GM21786 (cell line): ENCODE measurements at regions not wholly inside any gene's neighbourhood (a gene's known extent, or its start where the extent isn't known, plus 50 kb on each side); places are given as distances from the start of the nearest gene placed in this dataset.
"Not testable (repeated sequence)": the region's sequence is repeated elsewhere in the genome, so short reads cannot be mapped to it uniquely, and the experiment has no call there.

Experiments
- ATAC-seq: cut with Tn5 transposase; IDR thresholded peaks from one replicate; pipeline ENCODE4 v1.9.1; 2021; ENCODE audit not compliant: unreplicated experiment

GRCh38 chr4:72886602-72887001 lies 182.9 kb downstream of the COX18 start:
- no peak for ATAC-seq

DNA sequence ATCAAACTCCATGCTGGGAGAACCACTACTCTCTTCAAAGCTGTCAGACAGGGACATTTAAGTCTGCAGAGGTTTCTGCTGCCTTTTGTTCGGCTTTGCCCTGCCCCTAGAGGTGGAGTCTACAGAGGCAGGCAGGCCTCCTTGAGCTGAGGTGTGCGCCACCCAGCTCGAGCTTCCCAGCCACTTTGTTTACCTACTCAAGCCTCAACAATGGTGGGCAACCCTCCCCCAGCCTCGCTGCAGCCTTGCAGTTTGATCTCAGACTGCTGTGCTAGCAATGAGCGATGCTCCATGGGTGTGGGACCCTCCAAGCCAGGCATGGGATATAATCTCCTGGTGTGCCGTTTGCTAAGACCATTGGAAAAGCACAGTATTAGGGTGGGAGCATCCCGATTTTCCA lies 185.3 kb downstream of the COX18 start:
- not testable (repeated sequence) for ATAC-seq

DNA sequence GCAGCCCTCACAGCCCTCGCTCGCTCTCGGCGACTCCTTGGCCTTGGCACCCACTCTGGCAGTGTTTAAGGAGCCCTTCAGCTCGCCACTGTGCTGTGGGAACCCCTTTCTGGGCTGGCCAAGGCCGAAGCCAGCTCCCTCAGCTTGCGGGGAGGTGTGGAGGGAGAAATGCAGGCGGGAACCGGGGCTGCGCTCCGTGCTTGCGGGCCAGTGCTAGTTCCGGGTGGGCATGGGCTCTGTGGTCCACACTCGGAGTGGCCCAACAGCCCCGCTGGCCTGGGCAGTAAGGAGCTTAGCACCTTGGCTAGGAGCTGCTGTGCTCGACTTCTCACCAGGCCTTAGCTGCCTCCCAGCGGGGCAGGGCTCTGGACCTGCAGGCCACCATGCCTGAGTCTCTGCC lies 192.6 kb downstream of the COX18 start:
- ATAC-seq, result no peak

DNA sequence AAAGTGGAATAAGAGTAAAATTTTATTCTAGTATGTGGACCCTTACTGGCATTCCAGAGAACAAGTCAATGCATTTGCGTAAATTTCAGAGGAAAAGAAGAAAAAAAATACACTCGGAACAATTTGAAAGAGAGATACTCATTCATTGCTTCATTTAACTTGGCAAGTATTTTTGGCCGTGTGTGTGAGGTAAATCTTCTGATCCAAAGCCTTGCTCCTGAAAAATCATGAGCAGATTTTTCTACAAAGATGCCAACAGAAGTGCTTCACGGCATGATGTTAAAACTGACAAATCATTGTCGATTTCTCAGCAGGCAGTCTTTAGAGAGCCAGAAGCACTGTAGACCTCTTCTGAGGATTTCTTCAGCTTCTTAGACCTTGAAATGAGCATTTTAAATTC lies 194.0 kb downstream of the COX18 start:
- no peak for ATAC-seq

GRCh38 chr4:72875138-72875537 lies 194.4 kb downstream of the COX18 start:
- ATAC-seq, result no peak

DNA sequence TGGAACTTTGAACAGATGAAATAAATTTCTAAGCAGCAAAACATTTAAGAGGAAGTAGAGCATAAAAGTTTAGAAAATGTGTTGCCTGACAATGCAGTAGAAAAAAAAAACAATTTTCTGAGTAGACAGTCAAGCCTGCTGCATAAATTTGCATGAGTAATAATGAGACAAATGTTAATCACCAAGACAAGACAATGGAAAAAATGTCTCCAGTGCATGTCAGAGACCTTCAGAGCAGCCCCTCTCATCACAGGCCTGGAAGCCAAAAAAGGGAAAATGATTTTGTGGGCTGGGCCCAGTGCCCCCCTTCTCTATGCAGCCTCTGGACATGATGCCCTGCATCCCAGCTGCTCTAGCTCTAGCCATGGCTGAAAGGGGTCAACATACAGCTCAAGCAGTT lies 204.6 kb downstream of the COX18 start:
- no peak for ATAC-seq

DNA sequence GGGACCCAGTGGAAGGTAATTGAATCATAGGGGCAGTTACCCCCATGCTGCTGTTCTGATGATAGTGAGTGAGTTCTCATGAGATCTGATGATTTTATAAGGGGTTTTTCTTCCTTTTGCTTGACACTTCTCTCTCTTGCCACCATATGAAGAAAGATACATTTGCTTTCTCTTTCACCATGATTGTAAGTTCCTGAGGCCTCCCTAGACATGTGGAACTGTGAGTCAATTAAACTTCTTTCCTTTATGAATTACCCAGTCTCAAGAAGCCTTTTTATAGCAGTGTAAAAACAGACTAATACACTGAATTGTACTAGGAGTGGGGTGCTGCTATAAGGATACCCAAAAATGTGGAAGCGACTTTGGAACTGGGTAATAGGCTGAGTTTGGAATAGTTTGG lies 205.2 kb downstream of the COX18 start:
- not testable (repeated sequence) for ATAC-seq

- ATAC-seq, result no peak
Measured at GRCh38 chr4:72860766-72861165, 208.8 kb downstream of the COX18 start.

- ATAC-seq, result no peak
Measured at GRCh38 chr4:72858328-72858727, 211.2 kb downstream of the COX18 start.

- ATAC-seq, result no peak
Measured at GRCh38 chr4:72857787-72858186, 211.7 kb downstream of the COX18 start.

GRCh38 chr4:72857216-72857615 lies 212.3 kb downstream of the COX18 start:
- no peak for ATAC-seq

DNA sequence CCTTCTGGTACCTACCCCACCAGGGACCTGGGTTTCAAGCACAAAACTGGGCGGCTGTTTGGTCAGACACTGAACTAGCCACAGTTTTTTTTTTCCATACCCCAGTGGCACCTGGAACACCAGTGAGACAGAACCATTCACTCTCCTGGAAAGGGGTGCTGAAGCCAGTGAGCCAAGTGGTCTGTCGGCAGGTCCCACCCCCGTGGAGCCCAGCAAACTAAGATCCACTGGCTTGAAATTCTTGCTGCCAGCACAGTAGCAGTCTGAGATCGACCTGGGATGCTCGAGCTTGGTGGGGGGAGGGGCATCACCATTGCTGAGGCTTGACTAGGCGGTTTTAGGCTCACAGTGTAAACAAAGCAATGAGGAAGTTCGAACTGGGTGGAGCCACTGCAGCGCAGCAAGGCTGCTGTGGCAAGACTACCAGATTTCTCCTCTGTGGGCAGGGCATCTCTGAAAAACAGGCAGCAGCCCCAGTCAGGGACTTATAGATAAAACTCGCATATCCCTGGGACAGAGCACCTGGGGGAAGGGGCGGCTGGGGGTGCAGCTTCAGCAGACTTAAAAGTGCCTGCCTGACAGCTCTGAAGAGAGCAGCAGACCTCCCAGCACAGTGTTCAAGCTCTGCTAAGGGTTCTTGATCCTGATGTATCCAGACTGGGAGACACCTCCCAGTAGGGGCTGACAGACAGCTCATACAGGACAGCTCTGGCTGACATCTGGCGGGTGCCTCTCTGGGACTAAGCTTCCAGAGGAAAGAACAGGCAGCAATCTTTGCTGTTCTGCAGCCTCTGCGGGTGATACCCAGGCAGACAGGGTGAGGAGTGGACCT lies 223.0 kb downstream of the COX18 start:
- ATAC-seq, result no peak

DNA sequence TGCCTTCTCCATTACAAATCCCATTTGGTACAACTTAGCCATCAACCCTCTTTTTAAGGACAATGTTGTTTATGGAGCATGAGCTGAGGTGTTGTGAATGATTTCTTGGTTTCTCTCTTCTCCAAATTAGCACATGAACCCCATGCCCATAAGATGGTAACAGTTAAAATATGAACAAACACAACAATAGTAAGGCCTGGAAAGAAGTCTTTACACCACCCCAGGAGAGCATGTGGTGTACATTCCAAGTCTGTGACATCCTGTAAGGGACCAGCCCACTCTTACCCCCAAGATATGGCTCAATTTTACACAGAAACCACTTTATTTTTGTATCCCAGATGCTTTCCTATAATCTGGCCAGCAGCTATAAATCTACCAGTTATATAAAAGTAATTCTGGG lies 226.1 kb downstream of the COX18 start:
- ATAC-seq, result no peak

- ATAC-seq, result no peak
Measured at GRCh38 chr4:72842323-72842722, 227.2 kb downstream of the COX18 start.

GRCh38 chr4:72840166-72840565 lies 229.3 kb downstream of the COX18 start:
- not testable (repeated sequence) for ATAC-seq

DNA sequence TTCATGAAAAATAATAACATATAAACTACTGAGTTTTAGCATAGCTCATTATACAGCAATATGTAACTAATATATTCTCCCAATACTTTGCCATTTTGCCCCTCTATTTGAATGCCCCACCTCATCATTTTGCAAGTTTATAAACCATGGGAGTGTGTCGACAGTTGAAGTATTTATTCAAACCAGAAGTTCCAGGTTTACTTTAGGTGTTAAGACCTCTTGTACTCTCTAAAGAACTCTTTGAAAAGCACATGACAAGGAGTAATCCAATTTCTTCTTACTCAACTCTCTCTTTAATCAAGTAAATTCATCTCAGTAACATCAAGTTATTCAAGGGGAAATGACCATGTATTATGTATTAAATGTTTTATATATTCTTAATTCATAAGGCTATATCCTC lies 240.7 kb downstream of the COX18 start:
- ATAC-seq, result no peak

DNA sequence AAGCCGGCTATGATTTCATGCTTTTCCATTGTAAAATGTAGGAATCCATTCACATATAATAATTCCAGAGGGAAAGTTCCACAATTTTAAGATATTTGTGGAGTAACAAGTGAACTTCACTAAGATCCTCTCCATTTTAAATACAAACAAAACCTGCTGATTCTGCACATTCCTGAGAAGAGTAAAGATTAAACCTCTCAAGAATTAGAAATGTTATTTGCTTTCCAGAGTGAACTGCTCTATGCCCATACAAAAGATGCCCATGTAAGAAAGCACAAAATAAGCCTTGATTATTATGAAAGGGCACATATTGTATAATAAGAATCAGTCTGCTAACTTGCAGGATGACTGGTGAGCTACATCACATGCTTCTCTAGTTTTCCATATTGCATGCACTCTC lies 241.5 kb downstream of the COX18 start:
- ATAC-seq, result no peak

DNA sequence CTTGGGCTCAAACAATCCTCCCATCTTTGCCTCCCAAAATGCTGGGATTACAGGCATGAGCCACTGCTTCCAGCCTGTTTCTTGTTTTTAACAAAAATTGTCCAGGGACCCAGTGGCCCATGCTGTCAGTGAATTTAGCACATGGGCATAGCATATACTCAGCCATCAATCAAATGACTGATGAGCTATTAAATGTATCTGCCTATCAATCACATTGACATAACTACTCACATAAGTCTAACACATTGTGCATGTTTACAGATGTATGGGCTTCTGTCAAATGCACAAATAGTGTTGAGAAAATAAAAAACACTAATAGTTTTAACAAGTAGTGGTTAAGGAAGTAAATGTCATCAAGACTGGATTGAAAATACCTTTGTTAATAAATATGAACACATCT lies 249.4 kb downstream of the COX18 start:
- ATAC-seq, result no peak

DNA sequence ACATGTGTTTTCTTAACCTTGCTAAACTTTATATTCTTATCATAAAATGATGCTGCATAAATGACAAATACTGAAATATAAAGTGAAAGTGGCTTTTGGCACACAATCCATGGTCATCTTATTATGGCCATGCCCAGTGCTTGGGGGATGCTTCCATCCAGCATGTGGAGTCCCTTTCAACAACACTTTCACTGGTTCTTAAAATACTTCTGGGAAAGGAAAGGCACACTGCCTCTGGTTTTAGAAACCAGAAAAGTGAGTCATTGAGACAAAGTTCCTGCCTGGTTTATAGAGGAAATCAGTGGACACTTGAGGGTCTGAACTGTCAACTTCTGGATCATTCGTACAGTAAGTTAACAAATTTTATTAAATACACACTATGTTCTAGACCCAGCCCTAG lies 248.0 kb upstream of the ADAMTS3 start:
- ATAC-seq, result no peak

- no peak for ATAC-seq
Measured at GRCh38 chr4:72814241-72814640, 245.2 kb upstream of the ADAMTS3 start.

DNA sequence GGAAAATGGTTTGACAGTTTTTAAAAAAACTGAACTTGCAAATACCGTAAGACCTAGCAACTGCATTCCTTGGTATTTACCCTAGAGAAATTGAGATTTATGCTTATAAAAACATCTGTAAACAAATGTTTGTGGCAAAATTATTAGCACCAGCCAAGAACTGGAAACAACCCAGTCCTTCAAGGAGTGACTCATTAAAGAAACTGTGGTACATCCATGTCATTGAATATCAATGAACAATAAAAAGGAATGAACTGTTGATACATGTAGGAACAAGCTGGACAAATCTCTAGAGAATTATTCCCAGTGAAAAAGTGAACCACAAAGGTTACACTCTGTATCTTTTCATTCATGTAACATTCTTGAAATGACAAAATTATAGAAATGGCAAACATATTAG lies 240.2 kb upstream of the ADAMTS3 start:
- no peak for ATAC-seq

DNA sequence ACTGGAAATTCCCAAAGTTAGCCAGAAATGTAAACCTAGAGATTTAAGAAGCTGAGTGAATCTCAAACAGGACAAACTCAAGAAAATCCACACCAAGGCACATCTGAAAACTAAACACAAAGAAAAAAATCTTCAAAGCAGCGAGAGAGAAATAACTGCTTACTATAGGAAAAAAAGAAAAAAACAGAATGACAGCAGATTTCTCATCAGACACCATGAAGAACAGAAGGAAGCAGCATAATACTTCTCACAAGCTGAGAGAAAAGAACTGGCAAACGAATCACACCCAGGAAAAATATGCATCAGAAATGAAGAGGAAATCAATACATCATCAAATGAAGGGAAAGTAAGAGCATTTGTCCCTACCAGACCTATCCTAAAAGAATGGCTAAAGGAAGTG lies 236.3 kb upstream of the ADAMTS3 start:
- no peak for ATAC-seq

GRCh38 chr4:72797486-72797885 lies 228.5 kb upstream of the ADAMTS3 start:
- no peak for ATAC-seq
